ENCODE measurements at regions not wholly inside any gene's neighbourhood (a gene's known extent, or its start where the extent isn't known, plus 50 kb on each side); places are given as distances from the start of the nearest gene placed in this dataset.

DNA sequence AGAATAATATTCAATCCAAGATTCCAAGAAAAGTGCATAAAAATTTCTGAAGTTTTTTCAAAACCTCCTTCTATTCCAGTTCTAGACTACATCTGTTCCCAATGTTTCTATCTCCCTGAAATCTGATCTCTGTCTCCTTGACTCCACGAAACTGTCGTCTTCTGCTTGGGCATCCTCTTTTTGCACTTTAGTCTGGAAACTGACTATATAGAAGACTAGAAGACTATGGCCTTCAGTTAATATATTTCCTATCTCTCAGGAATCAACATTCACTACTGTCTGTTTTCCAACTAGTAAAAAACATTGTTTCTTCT is 745.4 kb upstream of the ADGRB3 start:
- Histone ChIP-seq H3K27ac (ENCODE audit: low read depth, low read length) (no peak overlapping the region), H3K4me2 (ENCODE audit: insufficient read depth in 1 of 2, low read depth in 2 of 2, low read length in 2 of 2) (no peak overlapping the region), H3K9me3 (ENCODE audit: insufficient read depth in 2 of 2, low read depth in 1 of 2, low read length in 1 of 2) (peaks cover 0 to 2% of the 10 kb centered on the region in 2 experiments; a peak in 1 of 4 replicates), H3K18ac (ENCODE audit: extremely low read depth, low read length) (no peak overlapping the region), H3K4ac (replicated peaks; ENCODE audit: insufficient read length, low read depth, low read length) (no peak overlapping the region), H3K14ac (ENCODE audit: insufficient read length) (no peak overlapping the region), H2BK120ac (replicated peaks; ENCODE audit: low read depth, low read length) (no peak overlapping the region), H2BK5ac (ENCODE audit: low read depth, low read length) (no peak overlapping the region), H3K56ac (replicated peaks; ENCODE audit: insufficient read length, low read depth, low read length) (no peak overlapping the region), H2BK15ac (ENCODE audit: low read length) (no peak overlapping the region), H3K4me3 (ENCODE audit: extremely low read depth in 1 of 4, insufficient read depth in 2 of 4, low read depth in 3 of 4, low read length in 4 of 4) (no peak overlapping the region), H2BK12ac (ENCODE audit: low read depth, low read length) (no peak overlapping the region), H3K79me2 (ENCODE audit: control insufficient read depth in 1 of 2, insufficient read depth in 2 of 2, low read length in 2 of 2) (no peaks in the 10 kb centered on the region), H4K20me1 (replicated peaks in 1 of 2; ENCODE audit: control insufficient read depth in 1 of 2, insufficient read depth in 2 of 2, low read length in 2 of 2) (no peaks in the 10 kb centered on the region), H3K79me1 (ENCODE audit: low read depth, low read length) (no peaks in the 10 kb centered on the region), H2AK5ac (ENCODE audit: low read depth, low read length) (no peak overlapping the region), H3K27me3 (replicated peaks in 1 of 4; ENCODE audit: control insufficient read depth in 3 of 4, extremely low read depth in 1 of 4, insufficient read depth in 3 of 4, low read length in 3 of 4) (no peaks in the 10 kb centered on the region), H3K36me3 (ENCODE audit: control insufficient read depth in 2 of 4, insufficient read depth in 4 of 4, low read length in 3 of 4) (no peaks in the 10 kb centered on the region), H3K23me2 (ENCODE audit: low read depth, low read length) (no peaks in the 10 kb centered on the region), H3K9ac (replicated peaks in 1 of 4; ENCODE audit: extremely low read depth in 1 of 4, low read depth in 3 of 4, low read length in 3 of 4) (no peak overlapping the region), H2BK20ac (ENCODE audit: low read length) (no peak overlapping the region), H2AFZ (ENCODE audit: low read length) (no peak overlapping the region), H3K4me1 (replicated peaks in 1 of 4; ENCODE audit: control insufficient read depth in 3 of 4, insufficient read depth in 4 of 4, low read length in 3 of 4) (no peaks in the 10 kb centered on the region), H4K5ac (ENCODE audit: insufficient read length, low read depth, low read length) (no peak overlapping the region), H4K91ac (replicated peaks; ENCODE audit: insufficient read length, low read length) (no peak overlapping the region), H3K23ac (ENCODE audit: insufficient read length) (no peak overlapping the region), H4K8ac (ENCODE audit: extremely low read depth, insufficient read depth, low read length) (no peak overlapping the region)
- ChIA-PET CTCF (ENCODE audit: partially characterized antibody) (no interaction called here), POLR2A (ENCODE audit: partially characterized antibody) (no interaction called here)
- FAIRE-seq (no peak), DNase-seq (ENCODE audit: low read depth in 1 of 2, low spot score in 2 of 2) (no peak)
- WGBS, 2 experiments (ENCODE audit: extremely low coverage in 1 of 2, insufficient coverage in 1 of 2, insufficient read length in 1 of 2, insufficient replicate concordance in 2 of 2, low coverage in 1 of 2, low lambda C conversion rate in 2 of 2, missing lambda C conversion rate in 1 of 2): 83% methylated on average over 2 of the region's 2 CpGs; no CpG with 5 or more reads in 1 of the 2 experiments
- TF ChIP-seq TAF7 (optimal IDR thresholded peaks at IDR 0.05; ENCODE audit: borderline replicate concordance, low read depth, low read length) (no peak), HDAC6 (IDR thresholded peaks at IDR 0.05; ENCODE audit: low read depth, low read length) (no peak), BCL11A (IDR thresholded peaks at IDR 0.05; ENCODE audit: low read depth in 2 of 2, low read length in 2 of 2) (no peak), SIN3A (conservative IDR thresholded peaks at IDR 0.05 in 1 of 2, IDR thresholded peaks at IDR 0.05 in 1 of 2; ENCODE audit: low read depth in 1 of 2, low read length in 2 of 2) (no peak), GABPA (IDR thresholded peaks at IDR 0.05; ENCODE audit: borderline replicate concordance, insufficient read depth, low read length) (no peak), PHF8 (conservative IDR thresholded peaks at IDR 0.05; ENCODE audit: low read depth, low read length) (no peak), SP1 (IDR thresholded peaks at IDR 0.05; ENCODE audit: low read depth, low read length) (no peak), YY1 (IDR thresholded peaks at IDR 0.05; ENCODE audit: low read depth, low read length) (no peak), NRF1 (IDR thresholded peaks at IDR 0.05; ENCODE audit: low read depth, low read length) (no peak), TCF12 (IDR thresholded peaks at IDR 0.05; ENCODE audit: low read depth, low read length) (no peak), CTBP2 (IDR thresholded peaks at IDR 0.05; ENCODE audit: borderline replicate concordance, insufficient read depth, insufficient read length, low read length) (no peak), TEAD4 (IDR thresholded peaks at IDR 0.05; ENCODE audit: low read depth, low read length) (no peak), SAP30 (IDR thresholded peaks at IDR 0.05; ENCODE audit: insufficient read depth, insufficient replicate concordance, low read length) (no peak), JUN (IDR thresholded peaks at IDR 0.05; ENCODE audit: low read depth, low read length) (no peak)

Data from H1 (cell line).